SK-N-SH (cell line): ENCODE measurements at regions not wholly inside any gene's neighbourhood (a gene's known extent, or its start where the extent isn't known, plus 50 kb on each side); places are given as distances from the start of the nearest gene placed in this dataset.
A peak's percentile ranks its signal among the peaks of the same experiment; 100 is the strongest.

Source experiments
- CTCF ChIA-PET: fragments of 300-600, 350-600 bp; formaldehyde crosslinking; extraction: SDS; loops from one replicate; lab custom pipeline; 2021; lab: Yijun Ruan, JAX
- POLR2A ChIA-PET: fragments of 350-600 bp; sonication (Branson Sonifier 250); formaldehyde crosslinking; extraction: SDS; loops from one replicate; lab custom pipeline; 2020; ENCODE audit warnings: antibody characterized with exemption, inconsistent platforms; lab: Yijun Ruan, JAX
- DNase-seq: peaks from one replicate; pipeline ENCODE4 v3.0.0; 2012
- H2AFZ ChIP-seq: fragments of 200-600 bp; sonication (generic); 2 replicates; pipeline ENCODE4 v1.8.1; 2016; ENCODE audit warnings: antibody characterized with exemption, mild to moderate bottlenecking, low read depth
- H3F3A ChIP-seq: fragments of 200-600 bp; sonication (generic); replicated peaks from 2 replicates; pipeline ENCODE3; 2016; ENCODE audit warnings: antibody characterized with exemption, mild to moderate bottlenecking; ENCODE audit not compliant: insufficient read depth
- H3K27ac ChIP-seq, 2 experiments: fragments of 200-500 bp in 1 of 2; fragments of 200-600 bp in 1 of 2; sonication (Bioruptor generic) in 1 of 2; sonication (generic), shearing (Covaris generic) in 1 of 2; 2 replicates each; pipeline versions ENCODE4 v1.5.1 to v1.6.1; 2014 to 2016; ENCODE audit warnings: low read depth in 2 of 2, inconsistent platforms in 1 of 2, low read length in 1 of 2, mild to moderate bottlenecking in 1 of 2, mixed read lengths in 1 of 2
- H3K27me3 ChIP-seq: fragments of 200-600 bp; sonication (generic), shearing (Covaris generic); 2 replicates; pipeline ENCODE4 v1.6.1; 2016; ENCODE audit warnings: mixed run types; ENCODE audit not compliant: insufficient read depth
- H3K36me3 ChIP-seq, 2 experiments: fragments of 200-500 bp in 1 of 2; fragments of 200-600 bp in 1 of 2; sonication (Bioruptor generic) in 1 of 2; sonication (generic) in 1 of 2; replicated peaks in 1 of 2; 2 replicates each; pipeline versions ENCODE3 to v1.5.1; 2014 to 2016; ENCODE audit warnings: low read length in 1 of 2, mild to moderate bottlenecking in 1 of 2; ENCODE audit not compliant: insufficient read depth in 2 of 2, control insufficient read depth in 1 of 2
- H3K4me1 ChIP-seq, 2 experiments: fragments of 200-500 bp in 1 of 2; fragments of 200-600 bp in 1 of 2; sonication (Bioruptor generic) in 1 of 2; sonication (generic), shearing (Covaris generic) in 1 of 2; 2 replicates each; pipeline versions ENCODE4 v1.5.1 to v1.6.1; 2014 to 2016; ENCODE audit warnings: low read depth in 1 of 2, low read length in 1 of 2, mixed run types in 1 of 2; ENCODE audit not compliant: insufficient read depth in 2 of 2, control insufficient read depth in 1 of 2
- H3K4me2 ChIP-seq: fragments of 200-600 bp; sonication (generic), shearing (Covaris generic); 2 replicates; pipeline ENCODE4 v1.6.1; 2017; ENCODE audit warnings: mixed run types
- H3K4me3 ChIP-seq, 2 experiments: fragments of 200-500 bp in 1 of 2; fragments of 200-600 bp in 1 of 2; sonication (Bioruptor generic) in 1 of 2; sonication (generic), shearing (Covaris generic) in 1 of 2; 2 replicates each; pipeline versions ENCODE4 v1.5.1 to v1.8.1; 2014 to 2016; ENCODE audit warnings: low read depth in 2 of 2, inconsistent platforms in 1 of 2, low read length in 1 of 2, mild to moderate bottlenecking in 1 of 2, mixed read lengths in 1 of 2, moderate library complexity in 1 of 2
- H3K79me2 ChIP-seq: fragments of 200-600 bp; sonication (generic); 2 replicates; pipeline ENCODE4 v1.8.1; 2017; ENCODE audit warnings: mild to moderate bottlenecking; ENCODE audit not compliant: insufficient read depth
- H3K9ac ChIP-seq: fragments of 200-600 bp; sonication (generic); 2 replicates; pipeline ENCODE4 v1.6.1; 2017; ENCODE audit warnings: mixed run types
- H3K9me2 ChIP-seq: fragments of 200-600 bp; sonication (generic); 2 replicates; pipeline ENCODE4 v1.6.1; 2017; ENCODE audit warnings: mixed run types
- H3K9me3 ChIP-seq: fragments of 200-600 bp; sonication (generic); 2 replicates; pipeline ENCODE4 v1.6.1; 2017; ENCODE audit warnings: mixed run types, mild to moderate bottlenecking, moderate library complexity
- H4K20me1 ChIP-seq: fragments of 200-600 bp; sonication (generic); 2 replicates; pipeline ENCODE4 v1.6.1; 2017; ENCODE audit warnings: mild to moderate bottlenecking, mixed run types; ENCODE audit not compliant: insufficient read depth
- CTCF ChIP-seq: fragments of 200-600 bp; sonication (generic); IDR thresholded peaks from 2 replicates; pipeline ENCODE4 v1.6.1; 2017; ENCODE audit warnings: antibody characterized with exemption, mild to moderate bottlenecking, moderate library complexity
- ELF1 ChIP-seq: IDR thresholded peaks from 2 replicates; pipeline ENCODE4 v1.4.0; 2012
- EZH2phosphoT487 ChIP-seq: fragments of 200-600 bp; sonication (generic); IDR thresholded peaks from 2 replicates; pipeline ENCODE4 v1.6.1; 2017; ENCODE audit warnings: low read depth, mixed run types, mild to moderate bottlenecking, antibody characterized with exemption, moderate library complexity, borderline replicate concordance
- FOXM1 ChIP-seq: IDR thresholded peaks from 2 replicates; pipeline ENCODE4 v1.4.0; 2012; ENCODE audit warnings: low read depth, mild to moderate bottlenecking
- IRF3 ChIP-seq: fragments of 150-350 bp; IDR thresholded peaks from 2 replicates; pipeline ENCODE4 v1.6.1; 2016; ENCODE audit warnings: mild to moderate bottlenecking, low read depth, low read length
- JUND ChIP-seq: IDR thresholded peaks from 2 replicates; pipeline ENCODE4 v1.4.0; 2012
- MAX ChIP-seq: IDR thresholded peaks from 2 replicates; pipeline ENCODE4 v1.4.0; 2012; ENCODE audit warnings: low read depth
- POLR2AphosphoS5 ChIP-seq: IDR thresholded peaks from 2 replicates; pipeline ENCODE4 v1.6.1; 2012; ENCODE audit warnings: low read depth, low read length
- RAD21 ChIP-seq: IDR thresholded peaks from 2 replicates; pipeline ENCODE4 v1.6.1; 2012; ENCODE audit warnings: mild to moderate bottlenecking, low read length
- RCOR1 ChIP-seq: fragments of 150-350 bp; IDR thresholded peaks from 2 replicates; pipeline ENCODE4 v1.6.1; 2017; ENCODE audit warnings: antibody characterized with exemption, low read length
- RFX5 ChIP-seq: IDR thresholded peaks from 2 replicates; pipeline ENCODE4 v1.6.1; 2012; ENCODE audit warnings: mild to moderate bottlenecking, improper control_type of control experiment, low read length
- RXRA ChIP-seq: IDR thresholded peaks from 2 replicates; pipeline ENCODE4 v1.4.0; 2012; ENCODE audit warnings: low read depth, mild to moderate bottlenecking, borderline replicate concordance
- SMC3 ChIP-seq: IDR thresholded peaks from 2 replicates; pipeline ENCODE4 v1.6.1; 2012; ENCODE audit warnings: low read depth, low read length, improper control_type of control experiment
- TCF12 ChIP-seq: IDR thresholded peaks from 2 replicates; pipeline ENCODE4 v1.4.0; 2012
- TEAD4 ChIP-seq: IDR thresholded peaks from 2 replicates; pipeline ENCODE4 v1.4.0; 2012; ENCODE audit warnings: mild to moderate bottlenecking, borderline replicate concordance; ENCODE audit not compliant: insufficient read depth
- USF1 ChIP-seq: IDR thresholded peaks from 2 replicates; pipeline ENCODE4 v1.4.0; 2012; ENCODE audit warnings: low read depth, borderline replicate concordance
- USF2 ChIP-seq: fragments of 150-350 bp; IDR thresholded peaks from 2 replicates; pipeline ENCODE4 v1.6.1; 2017; ENCODE audit warnings: antibody characterized with exemption, low read length, low read depth, borderline replicate concordance
- YY1 ChIP-seq: IDR thresholded peaks from 2 replicates; pipeline ENCODE4 v1.4.0; 2012; ENCODE audit warnings: low read depth, mild to moderate bottlenecking
- WGBS: methylation state at CpG from one replicate; pipeline ENCODE4 v1.1.6; 2017; ENCODE audit warnings: low lambda C conversion rate; 5-methylcytosine and 5-hydroxymethylcytosine counted together

GRCh38 chr21:27759820-27760219 is 792.9 kb upstream of the ADAMTS5 start:
- no peaks in the 10 kb centered on the region for H3K79me2 ChIP-seq
- no peak overlapping the region for H3K27ac ChIP-seq
- TF ChIP-seq IRF3 (no peak), RAD21 (0 out of 2 replicates have a peak, but pooled peaks have one; percentile 4)
- no peaks in the 10 kb centered on the region for H3K9me3 ChIP-seq
- H4K20me1 ChIP-seq = no peaks in the 10 kb centered on the region
- DNase-seq = no peak
- H3K36me3 ChIP-seq = no peaks in the 10 kb centered on the region
- no peaks in the 10 kb centered on the region for H3F3A ChIP-seq
- no peaks in the 10 kb centered on the region for H3K27me3 ChIP-seq
- ChIA-PET CTCF (interaction anchor here (0.9 kb wide), 1 partner anchor 985 kb away, joined by 3 read pairs; no protein-coding TSS in a partner anchor), POLR2A (no interaction called here)
- H3K4me2 ChIP-seq = no peak overlapping the region
- H3K4me3 ChIP-seq = no peak overlapping the region
- H3K4me1 ChIP-seq = no peaks in the 10 kb centered on the region; a peak in 1 of 4 replicates
- H2AFZ ChIP-seq = no peak overlapping the region
- H3K9me2 ChIP-seq = no peaks in the 10 kb centered on the region
- no peak overlapping the region for H3K9ac ChIP-seq

- no peaks in the 10 kb centered on the region for H4K20me1 ChIP-seq
- H2AFZ ChIP-seq = no peak overlapping the region
- H3K4me2 ChIP-seq = no peak overlapping the region
- H3K9me2 ChIP-seq = no peaks in the 10 kb centered on the region
- 73% methylated on average over 11 of the region's 11 CpGs for WGBS
- H3K36me3 ChIP-seq = no peaks in the 10 kb centered on the region
- ChIA-PET POLR2A (no interaction called here), CTCF (interaction anchor here (0.9 kb wide), 1 partner anchor 986 kb away, joined by 3 read pairs; no protein-coding TSS in a partner anchor)
- no peaks in the 10 kb centered on the region; a peak in 1 of 4 replicates for H3K4me1 ChIP-seq
- TF ChIP-seq POLR2AphosphoS5 (no peak), RFX5 (no peak), CTCF (peak; percentile 20), MAX (no peak), USF2 (no peak), FOXM1 (no peak), USF1 (no peak), RAD21 (peak; percentile 23), IRF3 (no peak), RXRA (no peak), YY1 (no peak), ELF1 (no peak), JUND (no peak), EZH2phosphoT487 (no peak), SMC3 (peak; percentile 9; the same call in 1 of the 2 replicates), TCF12 (no peak), RCOR1 (no peak), TEAD4 (no peak)
- no peaks in the 10 kb centered on the region for H3K79me2 ChIP-seq
- H3K27me3 ChIP-seq = no peaks in the 10 kb centered on the region
- H3K9me3 ChIP-seq = no peaks in the 10 kb centered on the region
- no peak overlapping the region for H3K9ac ChIP-seq
- no peak for DNase-seq
- H3F3A ChIP-seq = no peaks in the 10 kb centered on the region
- H3K4me3 ChIP-seq = no peak overlapping the region
- no peak overlapping the region for H3K27ac ChIP-seq
Measured at GRCh38 chr21:27759091-27759659, 792.3 kb upstream of the ADAMTS5 start.
